GM12864 (cell line): ENCODE measurements at regions not wholly inside any gene's neighbourhood (a gene's known extent, or its start where the extent isn't known, plus 50 kb on each side); places are given as distances from the start of the nearest gene placed in this dataset.
"Not testable (repeated sequence)": the region's sequence is repeated elsewhere in the genome, so short reads cannot be mapped to it uniquely, and the experiment has no call there.

Experiments
- DNase-seq: peaks from one replicate; pipeline ENCODE4 v3.0.0-alpha.2; 2011; ENCODE audit warnings: low read depth
- H3K4me3 ChIP-seq: 2 replicates; pipeline ENCODE4 v1.5.1; 2011; ENCODE audit warnings: mild to moderate bottlenecking, low read depth, low read length, control low read depth
- CTCF ChIP-seq: IDR thresholded peaks from 2 replicates; pipeline ENCODE4 v1.5.1; 2011; ENCODE audit warnings: low read depth, mild to moderate bottlenecking, moderate library complexity, low read length, control low read depth, inconsistent platforms; ENCODE audit errors: missing control alignments

- DNase-seq = no peak
- TF ChIP-seq CTCF = no peak
- H3K4me3 ChIP-seq = no peak overlapping the region
Measured at GRCh38 chr9:31394015-31394473, 990.4 kb upstream of the ACO1 start.

DNA sequence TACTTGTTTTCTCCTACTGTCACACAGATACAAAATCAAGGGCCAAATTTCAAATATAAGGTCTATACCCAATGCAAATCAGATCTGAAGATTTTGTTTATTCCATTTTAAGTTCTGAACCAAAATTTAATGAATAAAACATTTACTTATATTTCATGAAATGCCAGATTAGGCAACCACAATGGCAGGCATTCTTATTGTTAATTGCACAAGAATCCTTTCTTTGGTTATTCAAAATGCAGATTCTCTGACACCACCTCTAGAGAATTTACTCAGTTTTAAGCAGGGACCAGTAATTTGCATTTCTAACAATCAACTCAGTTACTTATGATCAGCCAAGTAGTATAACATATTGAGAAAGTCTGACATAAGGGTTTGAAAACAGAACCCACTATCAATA, 972.4 kb upstream of the ACO1 start:
- no peak for TF ChIP-seq CTCF
- H3K4me3 ChIP-seq = no peak overlapping the region

GRCh38 chr9:31415164-31415563, 969.3 kb upstream of the ACO1 start:
- no peak for TF ChIP-seq CTCF
- no peak for DNase-seq

More for the DNA sequence above, 972.4 kb upstream of the ACO1 start:
- DNase-seq = no peak

GRCh38 chr9:31418419-31418818, 966.0 kb upstream of the ACO1 start:
- TF ChIP-seq CTCF = no peak
- no peak for DNase-seq
- H3K4me3 ChIP-seq = no peak overlapping the region

More at GRCh38 chr9:31415164-31415563, 969.3 kb upstream of the ACO1 start:
- H3K4me3 ChIP-seq = no peak overlapping the region

DNA sequence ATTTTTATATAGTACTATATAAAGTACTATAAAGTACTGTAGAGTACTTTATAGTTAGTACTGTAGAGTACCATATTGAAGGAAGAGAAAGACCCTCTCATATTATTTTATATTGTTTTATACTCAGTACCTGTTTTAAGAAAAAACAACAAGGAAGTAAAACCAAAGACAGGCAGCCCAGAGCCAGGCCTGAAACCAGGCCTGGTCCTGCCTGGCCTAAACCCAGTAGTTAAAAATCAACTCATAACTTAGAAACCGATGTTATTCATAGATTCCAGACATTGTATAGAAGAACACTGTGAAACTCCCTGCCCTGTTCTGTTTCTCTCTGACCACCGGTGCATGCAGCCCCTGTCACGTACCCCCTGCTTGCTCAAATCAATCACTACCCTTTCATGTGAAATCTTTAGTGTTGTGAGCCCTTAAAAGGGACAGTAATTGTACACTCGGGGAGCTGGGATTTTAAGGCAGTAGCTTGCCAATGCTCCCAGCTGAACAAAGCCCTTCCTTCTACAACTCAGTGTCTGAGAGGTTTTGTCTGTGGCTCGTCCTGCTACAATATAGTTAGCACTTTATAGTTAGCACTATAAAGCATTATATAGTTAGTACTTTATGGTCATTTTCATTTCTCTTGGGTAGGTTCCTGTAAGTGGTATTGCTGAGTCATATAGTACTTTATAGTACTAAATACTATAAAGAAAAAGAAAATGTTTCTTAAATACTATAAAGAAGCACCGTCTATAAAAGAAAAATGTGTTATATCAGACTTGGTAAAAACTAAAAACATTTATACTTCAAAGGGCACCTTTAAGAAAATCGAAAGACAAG, 940.6 kb upstream of the ACO1 start:
- H3K4me3 ChIP-seq, DNase-seq: not testable (repeated sequence)

GRCh38 chr9:31445357-31445756, 939.1 kb upstream of the ACO1 start:
- TF ChIP-seq CTCF = no peak
- peak; percentile 1 for DNase-seq
- H3K4me3 ChIP-seq = no peak overlapping the region

DNA sequence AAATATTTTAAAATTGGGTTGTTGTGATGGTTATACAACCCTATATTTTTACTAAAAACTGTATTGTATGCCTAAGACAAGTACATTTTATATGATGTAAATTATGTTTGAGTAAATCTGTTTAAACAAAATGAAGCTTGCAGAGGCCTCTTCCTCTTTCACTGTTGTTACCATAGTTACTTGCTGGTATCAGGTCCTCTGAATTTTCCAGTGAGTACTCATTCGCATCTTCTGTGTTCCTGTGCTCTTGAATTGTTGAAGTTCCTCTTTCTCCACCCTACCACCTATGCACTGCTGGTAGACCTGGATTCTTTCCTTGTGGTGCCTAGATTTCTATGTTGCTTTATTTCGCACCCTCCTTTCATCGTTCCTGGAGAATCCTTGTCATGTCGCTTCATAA, 938.5 kb upstream of the ACO1 start:
- no peak overlapping the region for H3K4me3 ChIP-seq
- peak; percentile 25 for DNase-seq
- TF ChIP-seq CTCF = no peak
